ENCODE measurements at regions not wholly inside any gene's neighbourhood (a gene's known extent, or its start where the extent isn't known, plus 50 kb on each side); places are given as distances from the start of the nearest gene placed in this dataset.

DNA sequence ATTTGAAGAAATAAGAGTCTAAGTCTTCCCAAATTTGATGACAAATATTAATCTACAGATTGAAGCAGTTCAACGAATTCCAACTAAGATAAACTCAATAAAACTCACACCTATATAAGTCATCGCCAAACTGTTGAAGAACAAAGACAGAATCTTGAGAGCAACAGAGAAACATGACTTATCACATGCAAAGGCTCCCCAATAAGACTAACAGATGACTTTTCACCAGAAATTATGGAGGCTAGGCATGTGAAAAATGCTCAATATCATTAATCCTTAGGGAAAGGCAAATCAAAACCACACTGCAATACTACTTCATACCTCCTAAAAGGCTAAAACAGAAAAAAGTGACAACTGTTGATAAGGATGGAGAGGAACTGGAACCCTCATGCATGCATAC lies 517.6 kb upstream of the SUCLG2 start:
- no peak for DNase-seq (ENCODE audit: low spot score)
- FAIRE-seq = no peak

- DNase-seq (ENCODE audit: low spot score) = no peak
- no peak for FAIRE-seq
Measured at GRCh38 chr3:68163968-68164367, 509.6 kb upstream of the SUCLG2 start.

- FAIRE-seq (no peak), DNase-seq (ENCODE audit: low spot score) (no peak)
Measured at GRCh38 chr3:68163062-68163461, 508.6 kb upstream of the SUCLG2 start.

GRCh38 chr3:68162644-68163043 lies 508.2 kb upstream of the SUCLG2 start:
- no peak for FAIRE-seq
- DNase-seq (ENCODE audit: low spot score) = no peak

- FAIRE-seq (no peak), DNase-seq (ENCODE audit: low spot score) (no peak)
Measured at GRCh38 chr3:68151359-68151758, 496.9 kb upstream of the SUCLG2 start.

- FAIRE-seq = no peak
- no peak for DNase-seq (ENCODE audit: low spot score)
Measured at GRCh38 chr3:68148447-68148846, 494.0 kb upstream of the SUCLG2 start.

- DNase-seq (ENCODE audit: low spot score) = no peak
- no peak for FAIRE-seq
Measured at GRCh38 chr3:68142441-68142840, 488.0 kb upstream of the SUCLG2 start.

DNA sequence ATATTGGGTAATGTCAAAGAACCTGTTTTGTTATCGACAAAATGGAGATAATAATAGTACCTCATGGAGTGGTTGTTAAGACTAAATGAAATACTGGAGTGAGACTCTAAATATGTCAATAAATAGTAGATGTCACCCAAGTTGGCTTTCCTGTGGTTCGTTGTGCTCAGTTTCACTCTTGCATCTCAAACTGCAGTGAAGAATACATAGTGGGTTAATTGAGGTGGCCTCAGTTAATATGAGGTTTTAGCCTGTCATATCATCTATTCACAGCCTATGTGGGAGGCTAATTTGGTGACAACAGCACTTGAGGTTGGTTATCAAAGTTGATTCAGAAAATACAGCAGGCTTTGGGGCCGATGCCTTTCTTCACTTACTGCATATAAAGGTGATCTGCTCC lies 485.5 kb upstream of the SUCLG2 start:
- FAIRE-seq = no peak
- DNase-seq (ENCODE audit: low spot score) = no peak

DNA sequence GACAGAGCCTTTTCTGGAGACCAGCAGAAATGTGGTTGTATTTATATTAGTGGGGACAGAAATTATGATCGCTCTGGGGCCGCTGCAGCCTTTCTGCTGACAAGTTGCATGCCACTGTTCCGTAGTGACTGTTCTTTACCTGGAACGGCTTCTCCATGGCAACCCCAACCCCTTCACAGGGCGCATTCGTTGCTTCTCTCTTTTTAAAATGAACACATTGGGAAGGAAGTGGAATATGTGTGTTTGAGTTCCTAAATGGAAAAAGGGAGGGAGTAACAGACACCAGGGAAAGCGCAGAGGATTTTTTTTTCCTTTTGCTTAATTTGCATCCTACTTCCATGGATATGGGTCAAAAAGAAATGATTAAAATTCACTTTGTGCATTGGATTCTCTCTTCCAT lies 482.0 kb upstream of the SUCLG2 start:
- DNase-seq (ENCODE audit: low spot score) (no peak), FAIRE-seq (no peak)

DNA sequence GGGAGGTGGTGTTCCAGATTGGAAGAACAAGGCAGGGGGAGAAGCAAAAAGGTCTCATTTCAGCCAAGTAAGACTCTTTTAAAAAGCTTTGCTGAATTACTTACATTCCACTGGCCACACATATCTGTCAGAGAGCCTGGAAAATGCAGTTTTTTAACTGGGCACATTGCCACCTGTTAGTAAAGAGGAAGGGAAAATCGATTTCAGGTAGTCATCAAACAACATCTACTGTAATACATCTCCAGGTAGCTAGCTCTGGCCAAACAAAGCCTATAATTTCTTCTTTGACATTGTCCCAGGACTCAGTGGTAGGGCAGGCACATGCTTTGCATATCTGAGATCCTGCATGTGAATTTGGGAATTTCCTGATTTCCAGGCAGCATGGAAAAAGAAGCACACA lies 480.7 kb upstream of the SUCLG2 start:
- no peak for FAIRE-seq
- no peak for DNase-seq (ENCODE audit: low spot score)

DNA sequence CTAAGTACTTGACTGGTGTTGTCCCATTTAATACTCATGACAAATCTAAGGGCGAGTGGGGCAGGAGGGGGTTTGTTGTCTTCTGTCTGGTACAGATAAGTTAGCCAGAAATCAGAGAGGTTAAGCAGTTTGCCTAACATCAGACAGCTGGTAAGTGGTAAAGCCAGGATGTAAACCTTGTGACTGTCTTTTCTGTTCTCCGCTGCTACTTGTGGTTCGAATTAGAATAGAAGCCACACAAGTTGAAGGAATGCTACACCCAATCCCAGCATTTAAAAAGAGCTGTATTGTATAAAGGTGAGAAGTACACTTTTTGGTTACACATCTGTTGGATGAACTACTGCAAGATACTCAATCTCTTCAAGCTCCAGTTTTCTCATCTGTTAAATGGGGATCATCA lies 474.7 kb upstream of the SUCLG2 start:
- no peak for DNase-seq (ENCODE audit: low spot score)
- no peak for FAIRE-seq

DNA sequence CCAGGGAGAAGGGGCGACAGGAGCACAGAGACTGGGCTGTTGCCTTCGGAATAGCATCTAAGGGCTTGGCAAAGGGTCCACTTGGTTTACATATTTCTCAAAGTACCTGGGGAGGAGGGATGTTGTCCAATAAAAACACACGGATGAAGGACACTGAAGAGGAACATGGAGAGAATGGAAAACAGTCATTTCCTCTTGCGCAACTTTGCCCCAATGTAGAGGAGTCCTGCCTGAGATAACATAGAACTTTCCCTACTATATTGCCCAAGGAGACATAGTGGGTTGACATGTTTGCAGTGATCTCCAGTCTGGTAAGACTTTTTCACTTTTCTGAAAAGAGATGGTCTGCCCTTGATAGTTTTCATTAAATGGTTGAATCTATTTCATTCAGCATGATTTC lies 468.8 kb upstream of the SUCLG2 start:
- FAIRE-seq (no peak), DNase-seq (ENCODE audit: low spot score) (no peak)

DNA sequence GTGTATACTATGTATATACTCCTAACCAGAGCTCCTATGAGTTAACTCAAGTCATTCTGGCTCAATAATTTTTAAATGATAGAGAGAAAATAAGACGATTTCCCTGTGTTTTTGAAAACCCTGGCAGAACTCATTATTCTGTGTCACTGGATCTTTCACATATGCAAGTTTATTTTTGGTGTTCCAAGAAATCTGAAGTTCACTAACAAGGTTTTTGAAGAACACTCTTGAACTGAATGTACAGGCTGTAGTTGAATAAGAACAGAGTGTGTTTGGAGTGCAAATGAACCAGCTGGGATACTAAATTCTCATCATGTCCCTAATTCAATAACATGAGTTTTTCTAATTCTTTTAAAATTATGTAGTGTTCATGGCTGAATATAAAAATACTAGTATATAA lies 466.9 kb upstream of the SUCLG2 start:
- DNase-seq (ENCODE audit: low spot score) (no peak), FAIRE-seq (no peak)

DNA sequence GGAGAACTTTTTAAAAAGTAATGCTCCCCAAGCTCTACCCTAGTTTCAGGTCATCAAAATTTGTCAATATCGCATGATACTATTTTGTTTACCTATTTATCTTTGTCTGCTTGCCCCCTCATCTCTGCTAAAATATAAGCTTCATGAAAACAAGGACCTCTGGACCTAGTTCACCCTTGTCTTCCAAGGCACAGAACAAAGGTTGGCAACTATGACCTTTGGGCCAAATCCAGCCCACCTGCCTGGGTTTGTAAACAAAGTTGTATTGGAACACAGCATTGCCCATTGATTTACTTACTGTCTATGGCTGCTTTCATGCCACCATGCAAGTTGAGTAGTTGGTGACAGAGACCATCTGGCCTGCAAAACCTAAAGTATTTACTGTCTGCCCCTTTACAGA lies 462.2 kb upstream of the SUCLG2 start:
- no peak for DNase-seq (ENCODE audit: low spot score)
- FAIRE-seq = no peak

GRCh38 chr3:68103811-68104210 lies 449.4 kb upstream of the SUCLG2 start:
- no peak for FAIRE-seq
- DNase-seq (ENCODE audit: low spot score) = no peak

DNA sequence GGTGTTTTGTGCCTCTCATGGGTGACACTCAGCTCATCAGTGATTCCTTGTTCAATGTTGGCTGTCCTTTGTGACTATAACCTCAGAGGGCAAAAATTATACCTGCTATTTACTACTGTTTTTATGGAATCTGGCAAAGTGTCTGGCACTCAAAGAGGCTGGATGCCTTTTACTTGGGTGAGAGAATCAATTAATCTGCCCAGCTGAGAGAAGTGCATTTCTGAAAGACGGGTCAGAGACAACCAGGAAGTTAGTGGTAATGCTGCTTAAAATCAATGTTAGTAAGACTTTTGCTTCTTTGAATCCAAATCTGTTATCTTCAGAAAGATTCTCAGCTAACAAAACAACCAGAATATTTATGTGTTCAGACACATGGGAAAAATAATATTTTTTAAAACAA lies 436.2 kb upstream of the SUCLG2 start:
- no peak for DNase-seq (ENCODE audit: low spot score)
- no peak for FAIRE-seq

DNA sequence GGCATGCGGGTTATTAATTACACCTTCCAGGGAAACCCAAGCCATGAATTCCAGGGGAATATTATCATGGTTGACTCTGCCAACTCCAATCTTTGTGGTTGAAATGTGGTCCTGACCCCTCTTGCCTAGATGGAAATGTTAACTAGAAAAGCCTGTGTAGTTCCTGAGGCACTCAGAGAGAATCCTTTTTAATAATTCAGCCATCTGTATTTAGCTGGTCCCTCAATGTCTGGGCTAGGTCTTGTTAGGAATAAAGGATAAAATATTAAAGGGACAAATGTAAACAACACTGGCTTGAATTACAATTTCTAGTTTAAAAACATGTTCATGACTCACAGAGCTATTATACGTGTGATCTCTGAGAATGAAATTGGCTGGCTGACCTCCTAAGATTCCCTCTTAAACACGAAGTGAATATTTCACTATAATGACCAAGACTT lies 435.2 kb upstream of the SUCLG2 start:
- DNase-seq (ENCODE audit: low spot score) (peak; percentile 35), FAIRE-seq (no peak)

DNA sequence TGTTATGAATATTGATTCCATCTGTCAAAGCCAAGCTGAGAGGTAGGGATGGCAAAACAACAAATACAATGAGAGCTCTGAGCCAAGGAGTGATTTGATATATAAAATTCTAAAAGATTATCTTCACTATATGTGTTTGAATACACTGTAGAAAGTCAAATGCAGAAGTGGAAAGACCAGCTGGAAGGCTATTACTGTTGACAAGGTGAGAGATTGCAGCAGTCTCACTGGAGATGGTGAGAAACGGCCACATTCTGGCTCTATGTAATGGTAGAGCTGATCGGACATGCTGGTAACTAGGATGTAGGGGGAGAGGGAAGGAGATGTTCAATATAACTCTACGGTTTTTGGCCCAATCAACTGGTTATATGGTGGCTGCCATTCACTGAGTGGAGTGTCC lies 434.2 kb upstream of the SUCLG2 start:
- DNase-seq (ENCODE audit: low spot score) (no peak), FAIRE-seq (no peak)

GRCh38 chr3:68088216-68088615 lies 433.8 kb upstream of the SUCLG2 start:
- no peak for DNase-seq (ENCODE audit: low spot score)
- FAIRE-seq = no peak

DNA sequence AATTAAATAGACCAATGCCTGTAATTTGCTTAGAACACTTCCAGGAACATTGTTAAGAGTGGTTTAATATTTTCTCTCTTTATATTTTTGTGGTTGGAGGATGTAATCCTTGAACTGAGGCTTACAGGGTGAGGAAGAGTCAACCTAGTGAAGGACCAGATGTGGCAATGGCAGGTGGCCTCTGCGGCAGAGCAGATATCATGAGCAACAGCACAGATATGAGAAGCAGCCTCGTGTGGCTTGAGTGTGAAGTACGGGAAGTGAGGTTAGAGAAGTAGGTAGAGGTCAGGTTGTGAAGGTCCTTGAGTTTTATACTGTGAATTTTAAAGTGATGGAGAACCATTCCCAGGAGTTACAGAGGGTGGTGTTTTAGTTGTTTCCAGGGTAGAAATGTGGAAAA lies 417.6 kb upstream of the SUCLG2 start:
- DNase-seq (ENCODE audit: low spot score) = no peak
- no peak for FAIRE-seq

- DNase-seq (ENCODE audit: low spot score) = no peak
- FAIRE-seq = no peak
Measured at GRCh38 chr3:68070186-68070585, 415.8 kb upstream of the SUCLG2 start.

DNA sequence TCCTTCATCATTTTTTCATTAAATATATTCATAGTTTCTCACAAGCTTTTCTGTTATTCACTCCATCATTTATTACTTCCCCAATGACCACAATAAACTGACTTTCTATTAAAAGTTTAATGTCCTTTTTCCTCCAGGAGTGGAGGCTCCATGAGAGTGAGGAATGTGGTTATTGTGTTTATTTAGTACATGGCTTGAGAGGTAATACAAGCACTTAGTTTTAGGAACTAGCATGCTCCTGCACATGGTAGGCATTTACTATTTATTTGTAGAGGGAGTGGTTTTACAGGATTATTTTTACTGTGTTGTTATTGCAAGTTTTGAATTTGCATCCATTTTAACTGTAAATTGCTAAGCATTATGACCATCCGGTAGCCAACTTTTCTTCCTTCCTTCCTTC lies 412.9 kb upstream of the SUCLG2 start:
- FAIRE-seq (no peak), DNase-seq (ENCODE audit: low spot score) (no peak)

DNA sequence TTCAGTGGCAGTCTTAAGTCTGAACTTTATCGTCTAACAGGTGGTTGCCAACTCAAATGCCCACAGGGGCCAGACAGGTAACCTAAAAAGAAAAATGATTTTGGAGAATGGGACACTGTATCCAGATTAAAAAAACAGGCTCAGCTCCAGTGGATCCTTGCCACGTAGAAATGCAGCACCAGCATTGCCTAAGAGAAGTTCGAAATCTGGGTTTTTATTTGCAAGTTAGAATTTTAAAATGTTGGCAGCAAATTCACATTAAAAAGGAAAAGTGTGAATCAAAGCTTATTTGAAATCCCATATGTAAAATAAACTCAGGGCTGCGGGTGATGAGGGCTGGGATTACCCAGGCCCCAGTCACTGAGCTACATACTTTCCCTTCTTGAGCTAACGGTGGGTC lies 408.5 kb upstream of the SUCLG2 start:
- FAIRE-seq (no peak), DNase-seq (ENCODE audit: low spot score) (no peak)

DNA sequence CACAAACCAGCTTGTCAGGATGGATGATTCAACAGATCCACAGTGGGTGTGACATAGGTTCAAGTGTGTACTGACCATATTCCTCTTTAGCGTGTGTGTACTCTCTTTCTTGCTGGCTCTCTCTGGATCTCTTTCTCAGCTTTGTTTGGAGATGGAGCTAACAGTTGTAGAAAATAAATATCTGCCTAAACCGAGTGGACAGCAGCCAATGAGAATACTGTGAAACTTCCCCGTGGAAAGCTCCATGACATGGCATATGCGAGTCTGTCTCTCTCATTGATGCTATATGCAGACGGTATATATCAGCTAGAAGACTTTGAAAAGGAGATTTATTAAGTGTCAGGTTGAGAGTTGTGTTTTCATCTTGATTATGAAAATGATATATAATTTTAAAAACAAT lies 406.5 kb upstream of the SUCLG2 start:
- FAIRE-seq = no peak
- DNase-seq (ENCODE audit: low spot score) = no peak

DNA sequence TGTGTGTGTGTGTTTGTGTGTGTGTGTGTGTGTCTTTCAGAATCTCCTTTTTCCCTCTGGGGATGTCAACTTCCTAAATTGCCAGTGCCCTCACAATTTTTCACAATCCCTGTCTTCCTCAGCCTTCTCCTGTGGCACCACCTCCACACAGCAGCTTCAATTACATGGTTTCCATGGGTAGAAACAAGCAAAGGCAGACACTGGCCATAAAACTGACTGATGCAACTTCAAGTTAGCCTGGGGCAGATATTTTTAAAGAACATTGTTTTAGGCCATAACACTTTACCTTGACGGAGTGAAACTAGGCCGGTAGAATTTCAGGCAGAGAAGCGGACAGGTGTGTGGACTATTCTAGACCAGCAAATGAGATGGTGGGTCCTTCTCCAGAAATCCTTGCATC lies 405.8 kb upstream of the SUCLG2 start:
- FAIRE-seq = no peak
- DNase-seq (ENCODE audit: low spot score) = no peak
